HCT116 (cell line): ENCODE measurements at regions not wholly inside any gene's neighbourhood (a gene's known extent, or its start where the extent isn't known, plus 50 kb on each side); places are given as distances from the start of the nearest gene placed in this dataset.

Source experiments
- ATAC-seq: fragments of 200-7000 bp; cut with Tn5 transposase; 2 replicates; pipeline ENCODE4 v1.9.1; 2020; ENCODE audit warnings: mild to moderate bottlenecking, moderate library complexity
- BruUV-seq: library from RNA; stranded (reverse); fragments of 400-500 nt; replicated peaks from 2 replicates; lab custom pipeline; 2021; lab: Mats Ljungman, UMichigan
- CTCF ChIA-PET: fragments of 300-600 bp; sonication (Branson Sonifier 250); formaldehyde crosslinking; loops from one replicate; lab custom pipeline; 2021; ENCODE audit warnings: antibody characterized with exemption; lab: Charles Lee
- POLR2A ChIA-PET: fragments of 300-600, 350-600 bp; sonication (Branson Sonifier 250); formaldehyde crosslinking; loops from one replicate; lab custom pipeline; 2021; ENCODE audit warnings: antibody characterized with exemption; lab: Charles Lee
- RAD21 ChIA-PET, 2 experiments: fragments of 300-600 bp; sonication (Branson Sonifier 250); formaldehyde crosslinking; loops; one replicate each; lab custom pipeline; 2023; ENCODE audit warnings: low total read pairs in 2 of 2; ENCODE audit not compliant: uncharacterized antibody in 2 of 2, unreplicated experiment in 2 of 2, low non-redundant PET in 1 of 2; lab: Charles Lee
- DNase-seq: peaks from one replicate; pipeline ENCODE4 v3.0.0-alpha.2; 2010; ENCODE audit warnings: low read depth, low spot score
- H2AFZ ChIP-seq: fragments of 200-600 bp; shearing (Covaris generic), sonication (generic); 2 replicates; pipeline ENCODE4 v1.6.1; 2017; ENCODE audit warnings: low read depth, mixed run types, mixed read lengths, antibody characterized with exemption, low read length; ENCODE audit not compliant: poor library complexity, severe bottlenecking
- H3K27ac ChIP-seq: 2 replicates; pipeline ENCODE4 v1.5.1; 2012; ENCODE audit warnings: low read depth, low read length
- H3K27me3 ChIP-seq: fragments of 200-600 bp; sonication (generic); 2 replicates; pipeline ENCODE4 v1.6.1; 2016; ENCODE audit warnings: mixed run types, low read length, mixed read lengths; ENCODE audit not compliant: insufficient read depth
- H3K36me3 ChIP-seq, 2 experiments: fragments of 200-500 bp in 1 of 2; fragments of 200-600 bp in 1 of 2; sonication (Bioruptor generic) in 1 of 2; sonication (generic) in 1 of 2; 2 replicates each; pipeline versions ENCODE4 v1.5.1 to v1.6.1; 2014 to 2016; ENCODE audit warnings: low read length in 2 of 2, inconsistent platforms in 1 of 2, mixed read lengths in 1 of 2, mixed run types in 1 of 2; ENCODE audit not compliant: insufficient read depth in 2 of 2, control insufficient read depth in 1 of 2
- H3K4me1 ChIP-seq, 2 experiments: fragments of 200-600 bp in 1 of 2; sonication (generic) in 1 of 2; 2 replicates each; pipeline versions ENCODE4 v1.5.1 to v1.6.1; 2012 to 2017; ENCODE audit warnings: low read length in 2 of 2, inconsistent platforms in 1 of 2, mild to moderate bottlenecking in 1 of 2, mixed read lengths in 1 of 2, mixed run types in 1 of 2, moderate library complexity in 1 of 2; ENCODE audit not compliant: insufficient read depth in 2 of 2, control insufficient read depth in 1 of 2
- H3K4me2 ChIP-seq: fragments of 200-600 bp; sonication (generic); 2 replicates; pipeline ENCODE4 v1.6.1; 2017; ENCODE audit warnings: mixed run types, low read length, mixed read lengths
- H3K4me3 ChIP-seq, 2 experiments: fragments of 200-600 bp in 1 of 2; sonication (generic) in 1 of 2; replicated peaks in 1 of 2; 2 replicates each; pipeline ENCODE4 v1.5.1; 2011 to 2016; ENCODE audit warnings: low read length in 2 of 2, control low read depth in 1 of 2, low read depth in 1 of 2, mild to moderate bottlenecking in 1 of 2, mixed read lengths in 1 of 2, mixed run types in 1 of 2
- H3K79me2 ChIP-seq: fragments of 200-600 bp; sonication (generic); 2 replicates; pipeline ENCODE4 v1.6.1; 2017; ENCODE audit warnings: mild to moderate bottlenecking, mixed run types, low read length, moderate library complexity, mixed read lengths; ENCODE audit not compliant: insufficient read depth
- H3K9ac ChIP-seq: fragments of 200-600 bp; sonication (generic); 2 replicates; pipeline ENCODE4 v1.6.1; 2016; ENCODE audit warnings: low read length, mixed read lengths
- H3K9me2 ChIP-seq: fragments of 200-600 bp; sonication (generic), shearing (Covaris generic); 2 replicates; pipeline ENCODE4 v1.6.1; 2017; ENCODE audit warnings: mixed run types, mild to moderate bottlenecking, moderate library complexity; ENCODE audit not compliant: insufficient read depth
- H3K9me3 ChIP-seq, 2 experiments: fragments of 200-500 bp in 1 of 2; fragments of 200-600 bp in 1 of 2; sonication (Bioruptor generic) in 1 of 2; sonication (generic) in 1 of 2; 2 replicates each; pipeline ENCODE4 v1.6.1; 2014 to 2017; ENCODE audit warnings: low read length in 2 of 2, mixed read lengths in 2 of 2, inconsistent platforms in 1 of 2, low read depth in 1 of 2, mild to moderate bottlenecking in 1 of 2, mixed run types in 1 of 2, moderate library complexity in 1 of 2; ENCODE audit not compliant: control insufficient read depth in 1 of 2, insufficient read depth in 1 of 2
- H4K20me1 ChIP-seq: fragments of 200-600 bp; sonication (generic), shearing (Covaris generic); 2 replicates; pipeline ENCODE4 v1.6.1; 2017; ENCODE audit warnings: mixed run types, mild to moderate bottlenecking, moderate library complexity; ENCODE audit not compliant: insufficient read depth
- CEBPB ChIP-seq: IDR thresholded peaks from 2 replicates; pipeline ENCODE4 v1.6.1; 2012; ENCODE audit warnings: low read depth
- EGR1 ChIP-seq: IDR thresholded peaks from 2 replicates; pipeline ENCODE4 v1.6.1; 2012; ENCODE audit warnings: low read depth
- EZH2 ChIP-seq: fragments of 200-600 bp; sonication (generic); IDR thresholded peaks from 2 replicates; pipeline ENCODE4 v1.6.1; 2017; ENCODE audit warnings: antibody characterized with exemption, mixed run types
- EZH2phosphoT487 ChIP-seq: fragments of 200-600 bp; IDR thresholded peaks from 2 replicates; pipeline ENCODE4 v1.6.1; 2018; ENCODE audit warnings: antibody characterized with exemption, borderline replicate concordance
- FOSL1 ChIP-seq: IDR thresholded peaks from 2 replicates; pipeline ENCODE4 v1.6.1; 2012; ENCODE audit warnings: low read depth
- JUND ChIP-seq: IDR thresholded peaks from 2 replicates; pipeline ENCODE4 v1.6.1; 2012
- RAD21 ChIP-seq: IDR thresholded peaks from 2 replicates; pipeline ENCODE4 v1.6.1; 2012; ENCODE audit warnings: low read depth, mild to moderate bottlenecking
- REST ChIP-seq: IDR thresholded peaks from 2 replicates; pipeline ENCODE4 v1.6.1; 2012; ENCODE audit warnings: low read depth
- SIN3A ChIP-seq: IDR thresholded peaks from 2 replicates; pipeline ENCODE4 v1.6.1; 2012; ENCODE audit warnings: low read depth
- SRF ChIP-seq: IDR thresholded peaks from 2 replicates; pipeline ENCODE4 v1.6.1; 2012; ENCODE audit warnings: low read depth
- TCF7L2 ChIP-seq: IDR thresholded peaks from 2 replicates; pipeline ENCODE4 v1.7.0; 2011; ENCODE audit warnings: borderline replicate concordance, inconsistent platforms; ENCODE audit not compliant: insufficient read depth, insufficient read length; ENCODE audit errors: extremely low read depth
- YY1 ChIP-seq: IDR thresholded peaks from 2 replicates; pipeline ENCODE4 v1.6.1; 2011; ENCODE audit warnings: low read length, low read depth, moderate library complexity, mild to moderate bottlenecking; ENCODE audit not compliant: insufficient replicate concordance; ENCODE audit errors: extremely low read depth
- intact Hi-C: fragments of 100-400 bp; cut with micrococcal nuclease; formaldehyde crosslinking; loops from 2 replicates; pipeline ENCODE4 v1.10.0; 2022
- TF ChIP-seq, protein P1 (sequence below), 3 experiments: fragments of 200-600 bp in 1 of 3; sonication (generic) in 1 of 3; IDR thresholded peaks in 2 of 3; conservative IDR thresholded peaks in 1 of 3; 2 replicates each; pipeline ENCODE4 v1.5.1; 2012 to 2017; ENCODE audit warnings: low read depth in 2 of 3, low read length in 2 of 3, antibody characterized with exemption in 1 of 3, borderline replicate concordance in 1 of 3, control low read depth in 1 of 3, mild to moderate bottlenecking in 1 of 3, mixed read lengths in 1 of 3, mixed run types in 1 of 3, moderate library complexity in 1 of 3; ENCODE audit not compliant: insufficient read depth in 1 of 3
- TF ChIP-seq, protein P2 (sequence below): IDR thresholded peaks from 2 replicates; pipeline ENCODE4 v1.6.1; 2012
- TF ChIP-seq, protein P3 (sequence below): IDR thresholded peaks from 2 replicates; pipeline ENCODE4 v1.6.1; 2012

DNA sequence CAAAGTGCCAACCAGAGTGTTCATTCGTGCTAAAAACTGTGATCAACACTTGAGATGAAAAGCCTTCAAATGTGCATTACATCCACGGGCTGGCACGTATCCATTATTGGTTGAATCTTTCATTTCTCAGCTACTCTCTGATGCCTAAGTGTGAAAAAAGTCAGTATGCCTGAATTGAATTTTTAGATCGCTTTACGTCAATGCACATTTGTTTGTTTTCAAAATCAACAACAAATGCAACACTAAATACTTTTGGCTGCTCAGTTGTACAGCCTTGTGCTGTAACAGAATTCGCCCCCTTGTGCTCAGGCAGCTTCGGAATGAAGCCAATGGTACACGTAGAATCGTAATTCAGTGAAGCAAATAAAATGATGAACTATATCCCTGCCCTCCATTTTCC is 446.5 kb upstream of the NRP1 start:
- Histone ChIP-seq H3K9me3 (no peaks in the 10 kb centered on the region), H3K79me2 (no peaks in the 10 kb centered on the region), H3K27ac (no peak overlapping the region), H2AFZ (no peak overlapping the region), H3K9ac (no peak overlapping the region), H3K9me2 (no peaks in the 10 kb centered on the region), H4K20me1 (no peaks in the 10 kb centered on the region), H3K4me2 (no peak overlapping the region), H3K36me3 (no peaks in the 10 kb centered on the region)
- BruUV-seq: no TSS peak
- ATAC-seq (no peak), DNase-seq (no peak)
- CTCF ChIA-PET: no interaction called here
- TF ChIP-seq EGR1 (no peak), CEBPB (no peak), JUND (no peak), RAD21 (no peak), SIN3A (no peak), SRF (no peak), TCF7L2 (no peak), EZH2phosphoT487 (no peak), YY1 (no peak), FOSL1 (no peak), REST (no peak), EZH2 (no peak)
- TF ChIP-seq, protein P1, sequence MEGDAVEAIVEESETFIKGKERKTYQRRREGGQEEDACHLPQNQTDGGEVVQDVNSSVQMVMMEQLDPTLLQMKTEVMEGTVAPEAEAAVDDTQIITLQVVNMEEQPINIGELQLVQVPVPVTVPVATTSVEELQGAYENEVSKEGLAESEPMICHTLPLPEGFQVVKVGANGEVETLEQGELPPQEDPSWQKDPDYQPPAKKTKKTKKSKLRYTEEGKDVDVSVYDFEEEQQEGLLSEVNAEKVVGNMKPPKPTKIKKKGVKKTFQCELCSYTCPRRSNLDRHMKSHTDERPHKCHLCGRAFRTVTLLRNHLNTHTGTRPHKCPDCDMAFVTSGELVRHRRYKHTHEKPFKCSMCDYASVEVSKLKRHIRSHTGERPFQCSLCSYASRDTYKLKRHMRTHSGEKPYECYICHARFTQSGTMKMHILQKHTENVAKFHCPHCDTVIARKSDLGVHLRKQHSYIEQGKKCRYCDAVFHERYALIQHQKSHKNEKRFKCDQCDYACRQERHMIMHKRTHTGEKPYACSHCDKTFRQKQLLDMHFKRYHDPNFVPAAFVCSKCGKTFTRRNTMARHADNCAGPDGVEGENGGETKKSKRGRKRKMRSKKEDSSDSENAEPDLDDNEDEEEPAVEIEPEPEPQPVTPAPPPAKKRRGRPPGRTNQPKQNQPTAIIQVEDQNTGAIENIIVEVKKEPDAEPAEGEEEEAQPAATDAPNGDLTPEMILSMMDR (IDR thresholded peaks at IDR 0.05 in 2 of 3, conservative IDR thresholded peaks at IDR 0.05 in 1 of 3; ENCODE audit: borderline replicate concordance in 1 of 3, insufficient read depth in 1 of 3, low read depth in 2 of 3, low read length in 2 of 3): no peak
- TF ChIP-seq, protein P2, sequence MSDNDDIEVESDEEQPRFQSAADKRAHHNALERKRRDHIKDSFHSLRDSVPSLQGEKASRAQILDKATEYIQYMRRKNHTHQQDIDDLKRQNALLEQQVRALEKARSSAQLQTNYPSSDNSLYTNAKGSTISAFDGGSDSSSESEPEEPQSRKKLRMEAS: no peak
- TF ChIP-seq, protein P3, sequence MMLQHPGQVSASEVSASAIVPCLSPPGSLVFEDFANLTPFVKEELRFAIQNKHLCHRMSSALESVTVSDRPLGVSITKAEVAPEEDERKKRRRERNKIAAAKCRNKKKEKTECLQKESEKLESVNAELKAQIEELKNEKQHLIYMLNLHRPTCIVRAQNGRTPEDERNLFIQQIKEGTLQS: no peak
- TF ChIP-seq, all 23 proteins: peak for 0
- ChIA-PET RAD21 (no interaction called here), POLR2A (no interaction called here)
- H3K4me1 ChIP-seq: no peaks in the 10 kb centered on the region
- H3K4me3 ChIP-seq: no peak overlapping the region
- H3K27me3 ChIP-seq: no peaks in the 10 kb centered on the region
- intact Hi-C loops: no loop called here
